GM13976 (cell line): ENCODE measurements at regions not wholly inside any gene's neighbourhood (a gene's known extent, or its start where the extent isn't known, plus 50 kb on each side); places are given as distances from the start of the nearest gene placed in this dataset.

Experiments
- DNase-seq: peaks from one replicate; pipeline ENCODE4 v3.0.0; 2012; ENCODE audit warnings: low spot score
- CTCF ChIP-seq: IDR thresholded peaks from 2 replicates; pipeline ENCODE4 v1.5.1; 2012; ENCODE audit warnings: borderline replicate concordance, mild to moderate bottlenecking; ENCODE audit not compliant: insufficient read depth; ENCODE audit errors: extremely low read depth, missing control alignments, control extremely low read depth
- in situ Hi-C: fragments of 300-500 bp; cut with MboI; formaldehyde crosslinking; loops from one replicate; pipeline ENCODE4 v1.12.0; 2022; ENCODE audit warnings: low sequenced_read_pairs, mixed read lengths, inconsistent platforms; ENCODE audit not compliant: unreplicated experiment

DNA sequence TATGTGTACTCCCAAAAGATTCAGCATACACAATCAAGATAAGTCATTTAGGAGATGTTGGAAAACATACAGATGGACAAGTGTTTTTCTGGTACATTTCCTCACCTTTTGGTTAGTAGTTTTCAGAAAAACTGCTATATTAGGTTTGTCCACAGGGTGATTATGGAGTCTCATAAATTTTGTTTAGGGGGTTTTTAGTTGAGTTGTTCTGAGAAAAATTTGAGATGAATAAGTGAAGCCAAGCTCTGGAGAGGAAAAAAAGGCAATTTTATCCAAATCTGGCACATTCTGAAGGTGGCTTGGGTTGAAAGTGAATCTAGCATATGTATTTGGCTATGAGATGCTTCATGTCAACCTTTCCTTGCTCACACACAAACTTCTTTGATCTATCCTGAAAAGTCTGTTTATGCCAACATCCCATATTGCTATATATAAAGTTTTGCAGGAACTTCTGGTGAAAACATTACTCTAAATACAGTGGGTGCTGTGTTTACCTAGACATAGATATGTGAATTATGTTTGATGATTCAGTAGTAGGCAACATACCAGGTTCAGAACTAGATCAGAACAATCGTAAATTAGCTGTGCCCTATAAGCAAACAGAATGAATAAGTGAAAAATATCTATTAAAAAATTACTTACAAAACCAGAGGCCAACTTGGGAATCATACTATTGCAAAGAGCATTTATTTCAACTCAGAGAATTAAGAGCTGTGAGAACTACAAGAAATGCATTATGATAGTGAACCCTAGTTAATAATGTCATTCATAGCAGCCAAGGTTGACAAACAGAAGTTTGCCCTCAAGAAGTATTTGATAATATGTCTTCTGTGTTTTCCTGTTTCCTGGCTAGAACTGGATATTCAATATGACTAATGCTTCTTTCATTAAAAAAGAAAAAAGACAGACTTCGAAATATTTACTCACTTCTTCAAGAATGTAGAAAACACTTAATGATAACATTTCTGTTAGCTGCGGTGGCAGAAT, 552.0 kb downstream of the IRS1 start:
- in situ Hi-C loops: no loop called here

GRCh38 chr2:226234187-226234586, 565.4 kb downstream of the IRS1 start:
- TF ChIP-seq CTCF: no peak
- in situ Hi-C loops: no loop called here
- DNase-seq: no peak

More for the DNA sequence above, 552.0 kb downstream of the IRS1 start:
- TF ChIP-seq CTCF: no peak
- no peak for DNase-seq

GRCh38 chr2:226233388-226233787, 566.2 kb downstream of the IRS1 start:
- DNase-seq: no peak
- in situ Hi-C loops: no loop called here
- TF ChIP-seq CTCF: no peak

- in situ Hi-C loops: no loop called here
- DNase-seq: no peak
- no peak for TF ChIP-seq CTCF
Observed at GRCh38 chr2:226228080-226228479, 571.5 kb downstream of the IRS1 start.

- no peak for TF ChIP-seq CTCF
- in situ Hi-C loops: no loop called here
- no peak for DNase-seq
Observed at GRCh38 chr2:226227341-226227740, 572.3 kb downstream of the IRS1 start.

- in situ Hi-C loops: no loop called here
- no peak for DNase-seq
- no peak for TF ChIP-seq CTCF
Observed at GRCh38 chr2:226223704-226224103, 575.9 kb downstream of the IRS1 start.
